ENCODE measurements at regions not wholly inside any gene's neighbourhood (a gene's known extent, or its start where the extent isn't known, plus 50 kb on each side); places are given as distances from the start of the nearest gene placed in this dataset.

- Histone ChIP-seq H3K9me3 (no peaks in the 10 kb centered on the region), H3K4me1 (no peaks in the 10 kb centered on the region)
- intact Hi-C loops (cut with DNase I; ENCODE audit: low total_unique reads), result no loop called here
These were observed 358.2 kb upstream of the DMAC1 start for GRCh38 chr9:8157683-8158324.

GRCh38 chr9:8156346-8156745 is 356.8 kb upstream of the DMAC1 start:
- no peaks in the 10 kb centered on the region for H3K4me1 ChIP-seq
- intact Hi-C loops (cut with DNase I; ENCODE audit: low total_unique reads), result no loop called here
- H3K9me3 ChIP-seq, result no peaks in the 10 kb centered on the region
- no peak overlapping the region for H3K4me3 ChIP-seq
- H3K27ac ChIP-seq, result no peak overlapping the region
- no peaks in the 10 kb centered on the region for H3K36me3 ChIP-seq
- TF ChIP-seq POLR2A (IDR thresholded peaks at IDR 0.05) (no peak), CTCF (IDR thresholded peaks at IDR 0.05) (no peak)
- H3K27me3 ChIP-seq, result no peaks in the 10 kb centered on the region
- no peak for DNase-seq

More at GRCh38 chr9:8157683-8158324, 358.2 kb upstream of the DMAC1 start:
- no peak for TF ChIP-seq POLR2A (IDR thresholded peaks at IDR 0.05)
- no peak for TF ChIP-seq CTCF (IDR thresholded peaks at IDR 0.05)
- Histone ChIP-seq H3K27ac (no peak overlapping the region), H3K27me3 (no peaks in the 10 kb centered on the region), H3K36me3 (no peaks in the 10 kb centered on the region), H3K4me3 (no peak overlapping the region)
- no peak for DNase-seq

GRCh38 chr9:8155706-8156105 is 356.1 kb upstream of the DMAC1 start:
- no peak for TF ChIP-seq POLR2A (IDR thresholded peaks at IDR 0.05)
- TF ChIP-seq CTCF (IDR thresholded peaks at IDR 0.05), result no peak
- intact Hi-C loops (cut with DNase I; ENCODE audit: low total_unique reads), result no loop called here
- Histone ChIP-seq H3K4me1 (no peaks in the 10 kb centered on the region), H3K9me3 (no peaks in the 10 kb centered on the region), H3K36me3 (no peaks in the 10 kb centered on the region), H3K27ac (no peak overlapping the region), H3K27me3 (no peaks in the 10 kb centered on the region), H3K4me3 (no peak overlapping the region)
- DNase-seq, result no peak

GRCh38 chr9:8143677-8144076 is 344.1 kb upstream of the DMAC1 start:
- Histone ChIP-seq H3K4me3 (no peak overlapping the region), H3K36me3 (no peaks in the 10 kb centered on the region), H3K4me1 (no peaks in the 10 kb centered on the region), H3K27me3 (no peaks in the 10 kb centered on the region), H3K27ac (no peak overlapping the region), H3K9me3 (no peaks in the 10 kb centered on the region)
- DNase-seq, result no peak
- TF ChIP-seq CTCF (IDR thresholded peaks at IDR 0.05) (no peak), POLR2A (IDR thresholded peaks at IDR 0.05) (no peak)
- intact Hi-C loops (cut with DNase I; ENCODE audit: low total_unique reads), result no loop called here

- Histone ChIP-seq H3K4me3 (no peak overlapping the region), H3K27me3 (no peaks in the 10 kb centered on the region), H3K4me1 (no peaks in the 10 kb centered on the region), H3K36me3 (no peaks in the 10 kb centered on the region), H3K9me3 (no peaks in the 10 kb centered on the region), H3K27ac (no peak overlapping the region)
- DNase-seq, result no peak
- TF ChIP-seq POLR2A (IDR thresholded peaks at IDR 0.05) (no peak), CTCF (IDR thresholded peaks at IDR 0.05) (no peak)
- intact Hi-C loops (cut with DNase I; ENCODE audit: low total_unique reads), result no loop called here
These were observed 341.0 kb upstream of the DMAC1 start for GRCh38 chr9:8140557-8140956.
